Stimulated activated CD4-positive, alpha-beta T cell treated with anti-CD3 and anti-CD28 coated beads, Interleukin-2, amount 100 ng/mL, for 24 hours (primary cell): ENCODE measurements at regions not wholly inside any gene's neighbourhood (a gene's known extent, or its start where the extent isn't known, plus 50 kb on each side); places are given as distances from the start of the nearest gene placed in this dataset.

Source experiments
- DNase-seq, 2 donors: peaks; one replicate each; pipeline ENCODE4 v3.0.0-alpha.2; 2020

DNA sequence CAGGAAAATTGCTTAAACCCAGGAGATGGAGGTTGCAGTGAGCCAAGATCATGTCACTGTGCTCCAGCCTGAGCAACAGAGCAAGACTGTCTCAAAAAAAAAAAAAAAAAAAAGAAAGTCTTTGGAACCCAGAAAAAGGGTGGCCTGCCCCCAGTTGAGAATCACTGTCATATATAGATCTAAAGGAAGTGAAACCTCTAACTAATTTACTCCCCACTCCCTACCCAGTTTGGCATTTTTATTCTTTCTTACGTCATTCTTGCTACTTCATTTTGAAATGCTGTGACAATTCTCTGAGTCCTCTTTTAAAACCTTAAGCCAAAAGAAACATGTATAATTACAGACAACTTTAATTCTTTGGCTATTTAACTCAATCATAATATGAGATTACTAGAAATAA lies 254.8 kb downstream of the CDC5L start:
- no peak for DNase-seq

DNA sequence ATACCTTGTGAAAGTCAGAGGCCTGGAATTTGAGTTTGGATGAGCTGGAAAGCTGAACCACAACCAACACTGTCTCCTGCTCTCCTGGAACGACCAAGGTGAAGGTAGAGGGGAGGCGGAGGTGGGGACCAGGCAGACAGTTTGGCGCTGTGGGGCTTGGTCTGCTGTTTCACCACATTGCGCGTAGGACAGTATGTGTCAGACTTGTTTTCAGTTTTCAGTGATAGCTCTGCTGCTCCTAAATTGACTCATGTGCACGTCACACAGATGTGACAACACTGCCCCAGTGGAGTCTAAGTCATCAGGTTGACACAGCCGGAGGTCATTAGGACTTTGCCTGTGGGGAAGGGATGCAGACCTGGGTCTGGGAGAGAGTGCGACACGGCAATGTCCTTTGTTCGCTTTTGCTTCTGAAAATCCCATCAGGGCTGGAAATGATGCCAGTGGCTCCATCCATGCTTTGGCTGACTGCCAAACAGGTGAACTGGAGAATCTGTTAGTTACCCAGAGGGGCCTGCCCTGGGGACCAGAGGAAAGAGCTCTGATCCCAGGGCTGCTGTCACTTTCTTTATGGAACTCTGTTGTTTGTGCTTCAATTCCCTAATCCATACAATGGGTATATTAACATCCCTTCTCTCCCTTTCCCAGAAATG lies 255.5 kb downstream of the CDC5L start:
- DNase-seq: peak; percentile 57 to 59

DNA sequence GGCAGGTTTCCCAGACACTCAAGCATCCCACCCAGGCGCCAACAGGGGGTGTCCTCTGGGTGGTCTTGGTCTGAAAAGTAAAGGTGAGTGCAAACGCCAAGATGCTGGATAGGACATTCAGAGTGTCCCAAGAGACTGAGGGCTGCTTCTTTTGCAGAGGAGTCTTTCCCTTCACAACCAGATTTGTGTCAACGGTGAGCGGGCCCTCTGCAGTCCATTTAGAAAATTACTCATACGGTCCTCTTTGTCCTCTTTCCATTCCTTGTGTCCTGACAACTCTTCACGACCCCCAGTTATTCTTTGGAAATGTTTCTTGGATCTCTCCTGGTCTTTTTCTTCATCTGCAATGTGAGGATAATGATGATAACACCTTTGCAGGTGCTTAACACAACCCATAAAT lies 257.8 kb downstream of the CDC5L start:
- no peak for DNase-seq

DNA sequence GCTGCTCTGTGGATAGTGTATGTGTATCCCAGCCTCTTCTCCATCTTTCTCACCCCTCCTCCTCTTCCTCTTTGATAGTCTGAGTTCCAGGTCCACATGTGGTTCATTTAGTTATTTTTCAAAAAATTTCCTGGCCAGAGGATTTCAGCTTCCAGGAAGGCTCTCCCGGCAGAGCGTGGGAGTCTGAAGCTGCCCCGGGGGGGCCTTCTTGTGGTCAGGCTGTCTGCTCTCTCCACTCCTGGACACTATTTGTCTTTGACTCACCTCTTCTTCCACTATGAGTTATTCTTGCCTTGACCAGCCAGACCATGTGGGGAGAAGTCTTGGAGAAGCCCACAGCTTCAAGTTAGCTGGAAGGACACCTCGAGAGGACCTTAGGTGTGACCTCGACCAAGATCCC lies 258.8 kb downstream of the CDC5L start:
- DNase-seq: no peak

DNA sequence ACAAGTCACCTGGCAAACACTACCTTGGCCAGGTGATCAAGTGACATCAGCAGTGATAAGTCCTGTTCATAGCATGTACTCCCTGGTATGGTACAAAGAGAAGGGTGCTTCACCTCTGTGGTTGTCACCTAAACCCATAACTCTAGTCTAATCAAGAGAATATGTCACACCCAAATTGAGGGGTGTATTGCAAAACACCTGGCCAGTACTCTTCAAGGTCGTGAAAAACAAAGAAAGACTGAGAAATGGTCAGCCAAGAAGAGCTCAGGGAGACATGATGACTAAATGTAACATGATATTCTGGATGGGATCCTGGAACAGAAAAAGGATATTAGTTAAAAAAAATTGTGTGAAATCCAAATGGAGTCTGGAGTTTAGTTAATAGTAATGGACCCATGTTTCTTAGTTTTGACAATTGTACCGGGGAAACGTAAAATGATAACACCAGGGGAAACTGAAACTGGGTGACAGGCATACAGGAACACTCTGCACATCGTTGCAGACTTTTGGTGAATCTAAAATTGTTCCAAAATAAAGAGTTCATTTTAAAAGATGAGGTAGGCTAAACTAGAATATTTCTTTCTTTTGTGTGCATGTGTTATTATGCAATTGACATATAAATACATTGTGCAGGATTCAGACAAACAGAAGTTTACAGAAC lies 262.0 kb downstream of the CDC5L start:
- DNase-seq: no peak

DNA sequence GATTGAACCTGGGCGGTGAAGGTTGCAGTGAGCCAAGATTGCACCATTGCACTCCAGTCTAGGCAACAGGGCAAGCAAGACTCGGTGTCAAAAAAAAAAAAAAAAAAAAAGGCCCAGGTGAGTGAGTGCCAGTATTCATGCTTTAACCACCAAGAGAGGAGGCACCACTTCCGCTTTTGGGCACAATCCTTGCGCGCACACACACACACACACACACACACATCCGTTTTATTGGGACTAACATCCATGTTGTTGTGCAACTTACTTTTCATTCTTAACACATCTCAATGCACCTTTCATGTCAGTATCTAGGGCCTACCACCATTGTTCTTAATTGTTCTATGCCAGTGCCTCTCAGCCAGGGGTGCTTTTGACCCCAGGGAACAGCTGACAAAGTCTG lies 263.0 kb downstream of the CDC5L start:
- DNase-seq: no peak

DNA sequence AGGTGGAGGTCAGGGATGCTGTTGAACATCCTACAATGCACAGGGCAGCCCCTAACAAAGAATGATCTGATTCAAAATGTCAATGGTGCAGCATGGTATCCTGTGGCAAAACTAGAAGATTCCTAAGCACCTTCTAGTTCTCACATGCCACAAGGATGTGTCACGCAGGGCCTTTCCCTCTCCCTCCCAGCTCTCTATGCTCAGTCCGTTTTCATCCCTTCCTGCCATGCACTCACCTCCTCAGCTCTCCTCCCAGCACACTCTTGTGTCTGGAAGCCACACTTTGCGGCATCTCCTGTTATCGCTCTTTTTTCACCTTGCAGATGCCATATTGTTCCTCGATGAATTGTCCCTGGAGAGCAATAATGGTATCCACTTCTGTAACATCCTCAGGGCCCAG lies 263.4 kb downstream of the CDC5L start:
- no peak for DNase-seq

DNA sequence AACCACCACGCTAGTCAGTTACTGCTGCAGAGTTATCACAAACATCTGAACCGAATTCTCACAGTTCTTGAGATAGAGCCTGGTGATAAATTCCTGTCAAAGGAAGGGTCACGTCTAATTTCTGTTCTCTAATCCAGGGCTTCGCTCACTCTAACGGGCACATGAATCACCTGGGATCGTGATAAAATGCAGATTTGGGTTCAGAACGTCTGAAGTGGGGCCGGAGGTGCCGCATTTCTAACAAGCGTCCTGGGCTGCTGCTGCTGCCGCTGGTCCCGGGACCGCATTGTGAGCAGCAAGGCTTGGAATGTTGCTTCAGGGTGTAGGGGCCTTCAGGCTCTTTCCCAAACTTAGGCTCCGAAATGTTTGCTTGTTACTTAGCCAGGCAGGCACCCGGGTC lies 264.1 kb downstream of the CDC5L start:
- no peak for DNase-seq

DNA sequence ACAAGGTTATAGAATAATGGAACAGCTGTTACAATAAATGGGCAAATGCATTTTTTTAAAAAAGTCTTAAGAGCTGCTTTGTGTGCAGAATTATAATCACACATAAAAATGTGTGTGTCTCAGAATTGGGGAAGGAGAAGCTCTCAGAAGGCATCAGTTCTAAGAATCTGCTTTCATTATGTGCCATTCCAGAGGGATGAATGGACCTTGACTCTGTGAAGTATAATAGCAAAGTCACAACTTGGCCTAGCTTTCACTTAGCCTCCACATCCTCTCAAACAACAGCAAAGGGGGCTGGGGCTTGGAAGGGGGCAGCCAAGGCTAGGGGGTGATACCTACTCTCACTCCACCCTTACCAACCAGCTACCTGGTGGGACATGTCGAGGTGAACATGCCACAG lies 265.0 kb downstream of the CDC5L start:
- DNase-seq: no peak

DNA sequence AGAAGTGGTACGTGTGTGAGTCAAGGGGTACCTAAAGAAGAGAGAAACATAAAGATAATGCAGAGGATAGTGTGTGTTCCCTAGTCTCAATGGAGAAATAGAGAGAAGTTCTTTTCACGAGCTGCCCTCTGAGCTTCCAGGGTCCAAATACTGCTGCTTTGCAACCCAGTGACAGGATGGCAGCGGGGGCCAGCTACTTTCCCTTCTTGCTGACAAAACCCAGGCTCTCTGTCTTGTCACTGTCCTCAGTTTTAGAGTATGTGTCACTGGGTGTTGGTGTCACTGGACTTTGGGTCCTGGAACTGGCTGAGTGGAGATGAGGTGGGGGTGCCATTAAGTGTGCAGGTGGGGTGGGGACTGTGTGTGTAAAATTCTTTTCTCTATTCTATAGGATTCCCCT lies 265.6 kb downstream of the CDC5L start:
- no peak for DNase-seq

DNA sequence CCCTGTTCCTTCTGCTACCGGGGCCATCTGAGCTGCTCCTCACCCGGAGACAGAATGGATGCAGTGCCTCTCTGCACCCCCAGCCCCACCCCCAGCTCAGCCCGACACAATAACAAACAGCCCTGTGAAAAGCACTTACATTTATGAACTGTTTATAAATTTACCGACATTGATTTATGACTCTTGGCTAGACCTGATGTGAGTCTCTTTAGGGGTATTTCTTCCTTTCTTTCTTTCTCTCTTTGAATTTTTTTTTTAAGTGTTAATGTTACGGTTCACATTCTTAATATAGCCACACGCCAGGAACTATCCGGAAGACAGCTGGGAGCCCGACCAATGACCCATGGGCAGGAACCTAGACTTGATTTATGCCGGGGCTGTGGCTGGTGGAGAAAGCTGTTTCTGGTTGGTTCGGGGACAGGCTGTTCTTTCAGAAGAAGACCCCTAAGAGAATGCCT lies 266.3 kb downstream of the CDC5L start:
- DNase-seq: no peak

DNA sequence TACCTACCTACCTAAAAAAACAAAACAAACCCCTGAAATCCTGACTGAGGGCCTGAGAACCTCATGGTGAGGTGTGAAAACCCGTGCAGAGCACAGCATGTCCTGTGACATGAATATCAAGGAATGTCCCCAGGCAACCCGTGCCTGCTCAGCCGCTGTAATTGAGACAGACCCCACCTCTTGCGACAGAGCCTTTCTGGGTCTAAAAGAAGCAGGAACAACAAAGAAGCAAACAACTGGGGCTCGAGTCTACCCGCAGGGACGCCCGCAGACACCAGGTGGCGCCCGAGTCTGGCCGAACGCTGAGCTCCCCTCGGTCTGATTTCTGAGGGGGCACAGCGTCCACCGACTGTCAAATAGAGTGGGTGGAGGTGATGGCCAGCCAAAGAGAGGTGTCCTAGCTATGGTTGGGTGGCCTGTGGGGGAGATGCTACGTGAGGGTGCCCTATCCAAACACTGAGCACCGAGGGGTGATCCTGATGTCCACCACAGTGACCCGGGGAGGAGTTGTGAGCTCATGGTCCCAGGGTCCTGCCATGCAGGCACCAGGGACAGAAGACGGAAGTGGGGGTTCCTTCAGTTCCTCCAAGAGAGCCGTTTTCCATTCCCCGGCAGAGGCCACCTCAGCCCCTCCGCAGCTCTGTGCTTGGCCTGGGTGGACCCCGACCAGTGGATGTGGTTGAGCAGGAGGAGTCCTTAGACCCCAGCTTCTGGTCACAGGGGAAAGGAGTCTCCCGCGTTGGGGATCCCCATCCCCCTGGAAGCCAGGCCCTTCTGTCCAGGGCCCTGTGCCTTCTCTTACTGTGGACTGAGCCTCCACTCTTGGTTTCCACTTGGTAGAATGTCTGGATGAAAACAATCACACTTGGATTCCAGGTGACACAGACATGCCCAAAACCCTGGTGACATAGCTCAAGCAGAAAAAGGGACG lies 268.2 kb downstream of the CDC5L start:
- DNase-seq: peak; percentile 83 to 84

DNA sequence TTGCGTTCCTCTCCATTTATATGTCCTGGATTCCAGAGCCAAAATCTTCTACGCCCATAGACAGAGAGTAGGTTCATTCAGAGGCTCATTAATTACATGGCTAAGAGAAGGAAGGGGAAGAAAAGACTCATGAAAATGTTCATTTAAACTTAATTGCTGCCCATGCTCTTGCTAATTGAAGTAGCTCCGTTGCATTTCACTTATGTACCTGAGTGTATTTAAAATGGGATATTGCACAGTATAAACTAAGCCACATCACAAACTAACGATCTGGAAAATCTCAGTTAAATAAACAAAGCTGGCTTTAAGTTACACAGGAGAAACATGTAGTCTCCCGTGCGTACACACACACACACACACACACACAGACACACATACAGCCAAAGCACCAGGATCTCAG lies 269.2 kb downstream of the CDC5L start:
- no peak for DNase-seq

DNA sequence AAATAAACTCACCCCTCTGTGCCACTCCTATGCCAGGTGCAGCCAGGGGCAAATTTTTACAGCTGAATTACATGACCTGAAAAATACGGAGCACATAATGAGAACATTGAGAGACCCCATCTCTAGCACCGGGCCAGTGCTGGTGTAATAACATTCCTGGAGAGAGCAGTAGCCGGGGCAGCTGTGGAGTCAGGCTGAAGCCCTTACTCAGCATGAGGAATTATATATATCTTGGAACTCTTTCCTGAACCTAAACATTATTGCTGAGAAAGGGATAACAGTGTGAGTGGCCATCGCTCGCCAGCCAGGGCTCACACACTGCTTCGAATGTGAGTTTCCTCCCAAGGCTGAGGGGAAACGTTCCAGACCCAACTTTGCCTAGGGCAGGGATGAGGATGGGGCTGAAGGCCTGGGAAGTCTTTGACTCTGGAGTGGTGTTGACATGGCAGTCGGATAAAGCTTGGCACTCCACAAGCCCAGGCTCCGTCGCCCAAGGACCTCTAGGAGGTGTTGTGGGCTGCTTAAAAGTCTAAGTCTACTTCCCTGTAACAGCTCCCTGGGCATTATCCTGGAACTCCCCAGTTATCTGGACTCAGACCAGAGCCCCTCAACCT lies 269.8 kb downstream of the CDC5L start:
- no peak for DNase-seq

DNA sequence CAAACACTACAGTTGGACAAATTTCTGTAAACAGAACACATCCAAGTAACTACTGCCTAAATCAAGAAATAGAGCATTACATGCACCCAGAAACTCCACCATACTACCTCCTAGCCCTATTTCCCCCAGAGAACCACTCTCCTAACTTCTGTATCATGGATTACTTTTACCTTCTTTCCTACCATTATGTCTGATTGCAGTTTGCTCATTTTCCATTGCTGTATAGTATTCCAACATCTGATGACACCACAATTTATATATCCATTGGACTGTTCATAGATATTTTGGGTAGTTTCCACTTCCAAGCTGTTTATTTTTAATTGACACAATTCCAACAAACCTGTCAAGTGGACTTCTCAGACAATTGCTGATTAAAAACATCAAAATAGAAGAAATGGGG lies 271.1 kb downstream of the CDC5L start:
- DNase-seq: no peak

DNA sequence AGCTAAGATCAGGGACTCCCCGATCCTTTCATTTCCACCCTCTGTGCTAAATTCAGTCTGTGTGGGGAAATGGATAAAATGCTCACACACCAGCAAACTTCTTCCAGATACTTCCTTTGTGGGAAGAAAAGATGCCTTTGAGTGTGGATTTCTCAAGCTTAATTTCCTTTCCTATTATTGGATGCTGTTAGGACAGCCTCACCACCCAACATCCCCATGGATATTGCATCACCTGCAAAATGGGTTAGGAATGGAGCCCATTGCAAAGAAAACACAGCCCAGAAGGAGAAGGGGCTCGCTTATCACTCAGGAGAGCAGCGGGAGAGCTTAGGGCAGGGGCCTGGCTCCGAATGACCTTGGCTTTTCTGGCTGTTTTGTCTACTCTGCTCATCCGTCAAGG lies 272.2 kb downstream of the CDC5L start:
- no peak for DNase-seq

DNA sequence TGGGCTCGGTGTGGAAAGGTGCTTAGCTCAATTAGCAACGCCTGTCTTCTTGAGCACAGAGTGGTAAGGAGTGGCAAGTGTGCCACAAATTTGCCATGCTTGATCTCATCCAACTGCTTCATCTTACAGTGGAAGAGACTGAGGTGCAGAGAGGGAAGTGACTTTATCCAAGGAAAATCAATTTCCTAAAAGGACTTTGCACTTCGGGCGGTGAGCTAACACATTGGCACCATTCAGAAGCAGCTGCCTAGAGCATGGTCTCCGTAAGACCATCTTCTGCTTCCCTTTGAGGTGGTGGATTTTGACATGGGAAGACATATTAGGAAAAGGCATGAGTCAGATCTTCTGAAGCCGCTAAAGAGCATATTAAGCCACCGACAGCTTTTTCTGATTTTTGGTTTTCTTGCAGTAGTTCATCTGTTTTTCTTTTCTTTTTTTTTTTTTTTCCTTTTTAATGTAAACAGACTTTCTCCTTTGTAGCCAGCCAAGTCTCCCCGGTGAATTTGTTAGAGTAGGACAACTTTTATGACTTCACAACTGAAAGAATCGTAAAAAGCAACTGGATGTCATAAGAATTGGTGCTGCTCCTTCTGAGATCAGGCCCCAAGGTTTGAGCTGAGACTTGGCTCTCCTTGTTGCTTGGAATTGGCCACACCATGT lies 273.2 kb downstream of the CDC5L start:
- DNase-seq: no peak

DNA sequence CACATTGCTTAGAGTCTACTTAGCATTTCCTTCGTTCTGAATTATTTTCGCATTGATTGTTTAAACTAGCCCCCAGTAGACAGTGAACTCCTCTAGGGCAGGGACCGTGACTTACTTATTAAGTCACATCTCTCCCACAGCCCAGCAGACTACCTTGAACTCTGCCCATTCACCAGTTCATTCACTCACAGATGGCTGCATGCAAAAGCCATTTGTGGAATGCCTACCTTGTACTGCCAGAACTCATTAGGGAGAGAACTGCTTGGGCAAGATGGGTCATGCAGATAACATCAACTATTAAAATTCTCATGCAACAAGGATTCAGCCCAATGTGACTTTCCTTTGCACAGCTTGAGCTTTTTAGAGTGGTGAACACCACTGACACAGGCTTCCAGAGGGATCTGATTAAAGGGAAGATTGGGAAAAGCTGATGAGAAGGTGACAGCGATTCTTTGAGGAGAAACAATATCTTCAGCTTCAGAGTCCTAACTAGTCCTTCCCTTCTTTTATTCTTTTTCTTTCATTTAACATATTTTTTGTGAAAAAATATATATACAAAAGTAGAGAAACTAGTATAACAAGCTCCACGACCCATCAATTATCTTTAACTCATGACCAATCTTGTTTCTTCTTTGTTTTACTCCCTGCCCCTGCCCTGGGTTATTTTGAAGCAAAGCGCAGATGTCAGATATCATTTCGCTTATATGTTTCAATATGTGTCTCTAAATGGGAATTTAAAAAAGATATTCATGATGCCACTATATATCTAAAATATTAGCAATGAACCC lies 273.9 kb downstream of the CDC5L start:
- DNase-seq: no peak

DNA sequence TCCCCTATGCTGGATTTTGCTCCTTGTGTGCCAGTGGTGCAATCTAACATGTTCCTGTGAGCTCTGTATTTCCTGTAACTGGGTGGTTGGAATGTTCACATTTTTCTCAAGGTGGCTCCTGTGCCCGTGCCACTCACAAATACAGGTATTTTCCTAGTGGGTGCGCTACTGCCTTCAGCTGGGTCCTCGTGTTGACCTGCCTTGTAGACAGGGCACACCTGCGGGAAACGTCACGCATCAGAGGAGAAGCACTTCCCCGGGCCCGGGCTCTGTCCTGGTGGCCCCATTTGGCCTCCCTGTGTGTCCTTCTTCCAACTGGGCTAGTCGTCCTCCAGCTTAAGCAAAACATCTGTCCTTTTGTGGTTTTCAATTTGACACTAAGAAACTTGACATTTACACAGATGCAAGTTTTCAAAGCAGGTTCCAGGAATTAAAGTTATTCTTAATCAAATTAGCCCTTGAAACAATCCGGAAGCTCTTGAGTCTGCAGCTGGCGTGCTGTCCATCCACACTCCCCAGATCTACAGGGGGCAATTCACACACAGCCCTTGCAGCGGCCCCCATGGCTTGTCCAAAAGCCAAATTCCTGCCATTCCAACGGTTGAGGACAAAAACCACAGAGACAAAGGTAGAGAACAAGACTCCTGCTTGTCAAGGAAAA lies 275.1 kb downstream of the CDC5L start:
- no peak for DNase-seq

DNA sequence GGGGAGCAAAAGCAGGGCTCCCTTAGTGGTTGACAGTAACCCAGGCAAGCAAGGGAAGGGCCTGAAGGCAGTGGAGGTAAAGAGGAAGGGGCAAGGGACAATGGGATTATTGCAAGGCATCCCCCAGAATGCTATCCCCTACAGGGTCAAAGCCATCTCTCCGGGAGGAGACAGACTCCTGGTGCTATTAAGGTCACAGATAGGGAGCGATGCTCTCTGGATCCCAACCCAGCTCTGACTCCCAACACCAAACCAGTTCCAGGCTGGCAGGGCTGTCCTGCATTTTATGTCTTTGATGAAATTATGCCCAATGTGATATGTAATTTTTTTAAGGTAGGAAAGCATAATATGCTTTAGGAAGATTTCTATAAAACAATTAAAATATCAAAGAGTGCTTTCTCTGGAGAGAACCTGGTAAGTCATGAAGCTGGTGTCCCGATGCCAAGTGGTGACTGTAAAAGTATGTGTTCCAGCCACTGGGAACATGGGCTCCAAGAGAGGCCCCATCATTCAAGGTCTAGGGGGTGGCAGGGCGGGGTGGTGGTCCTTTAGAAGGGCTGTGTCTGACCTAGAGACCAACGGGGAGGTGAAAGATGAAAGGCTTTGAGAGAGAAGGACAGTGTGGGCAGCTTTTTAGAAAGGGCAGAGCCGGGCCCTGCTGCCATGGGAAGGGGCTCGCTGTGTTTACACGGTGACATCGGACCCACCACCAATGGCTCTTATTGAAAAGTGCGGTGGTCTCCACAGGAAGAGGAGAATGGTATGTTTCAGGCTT lies 276.5 kb downstream of the CDC5L start:
- no peak for DNase-seq

DNA sequence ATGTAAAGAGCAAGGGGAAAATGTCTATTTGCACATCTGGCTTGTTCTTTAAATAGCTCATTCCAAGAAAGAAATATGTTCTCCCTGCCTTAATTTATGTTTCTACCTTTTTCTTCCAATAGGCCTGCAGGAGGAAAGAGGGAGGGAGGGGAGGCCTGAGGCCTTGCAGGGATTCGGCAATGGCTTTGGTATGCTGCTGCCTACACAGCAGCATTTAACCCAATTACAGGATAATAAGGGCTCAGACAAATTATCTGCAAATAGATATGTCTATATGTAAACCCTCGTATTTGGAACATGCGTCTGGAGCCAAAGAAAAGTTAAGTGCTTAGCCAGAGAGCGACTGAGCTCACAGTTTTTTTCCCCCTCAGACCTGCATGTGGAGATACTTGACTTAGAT lies 277.2 kb downstream of the CDC5L start:
- DNase-seq: no peak
